GM08714 (cell line): ENCODE measurements at regions not wholly inside any gene's neighbourhood (a gene's known extent, or its start where the extent isn't known, plus 50 kb on each side); places are given as distances from the start of the nearest gene placed in this dataset.
"Not testable (repeated sequence)": the region's sequence is repeated elsewhere in the genome, so short reads cannot be mapped to it uniquely, and the experiment has no call there.

ENCODE experiments used
- H3K4me3 ChIP-seq: fragments of 200-500 bp; sonication (Bioruptor generic); 2 replicates; pipeline ENCODE4 v1.5.1; 2014; ENCODE audit warnings: mild to moderate bottlenecking, low read length, inconsistent platforms
- ZNF274 ChIP-seq: IDR thresholded peaks from 2 replicates; pipeline ENCODE4 v1.6.1; 2012; ENCODE audit warnings: mild to moderate bottlenecking, low read depth, low read length

GRCh38 chr11:135031205-135031989 lies 619.4 kb upstream of the B3GAT1 start:
- no peak for TF ChIP-seq ZNF274
- H3K4me3 ChIP-seq = no peak overlapping the region

DNA sequence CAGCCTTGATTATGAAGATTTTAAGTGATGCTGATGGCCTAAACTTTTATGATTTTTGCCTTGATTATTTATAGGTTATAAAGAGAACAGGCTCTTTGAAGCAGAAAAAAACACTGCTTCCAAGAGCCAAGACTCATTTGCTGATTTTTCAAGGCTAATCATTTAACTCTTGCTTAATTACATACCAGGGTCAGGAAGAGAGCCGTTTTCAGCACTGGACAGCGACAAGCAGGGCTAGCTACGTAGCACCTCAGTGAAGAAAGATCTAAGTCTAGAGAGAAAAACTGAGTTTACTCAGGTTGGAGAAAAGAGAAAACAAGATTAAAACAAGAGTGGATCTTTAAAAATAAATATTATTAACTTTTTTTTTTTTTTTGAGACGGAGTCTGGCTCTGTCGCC lies 615.4 kb upstream of the B3GAT1 start:
- H3K4me3 ChIP-seq = no peak overlapping the region
- no peak for TF ChIP-seq ZNF274

- no peak overlapping the region for H3K4me3 ChIP-seq
- TF ChIP-seq ZNF274 = no peak
Observed at GRCh38 chr11:135023499-135023898, 611.5 kb upstream of the B3GAT1 start.

DNA sequence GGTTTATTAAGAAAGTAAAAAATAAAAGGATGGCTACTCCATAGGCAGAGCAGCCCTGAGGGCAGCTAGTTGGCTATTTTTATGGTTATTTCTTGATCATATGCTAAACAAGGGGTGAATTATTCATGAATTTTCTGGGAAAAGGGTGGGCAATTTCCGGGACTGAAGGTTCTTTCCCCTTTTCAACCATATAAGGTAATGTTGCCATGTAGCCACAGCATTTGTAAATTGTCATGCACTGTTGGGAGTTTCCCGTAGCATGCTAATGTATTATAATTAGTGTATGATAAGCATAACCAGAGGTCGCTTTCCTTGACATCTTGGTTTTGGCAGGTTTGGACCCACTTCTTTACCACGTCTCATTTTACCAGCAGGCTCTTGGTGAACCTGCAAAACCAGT lies 610.4 kb upstream of the B3GAT1 start:
- no peak for TF ChIP-seq ZNF274
- H3K4me3 ChIP-seq = no peak overlapping the region

DNA sequence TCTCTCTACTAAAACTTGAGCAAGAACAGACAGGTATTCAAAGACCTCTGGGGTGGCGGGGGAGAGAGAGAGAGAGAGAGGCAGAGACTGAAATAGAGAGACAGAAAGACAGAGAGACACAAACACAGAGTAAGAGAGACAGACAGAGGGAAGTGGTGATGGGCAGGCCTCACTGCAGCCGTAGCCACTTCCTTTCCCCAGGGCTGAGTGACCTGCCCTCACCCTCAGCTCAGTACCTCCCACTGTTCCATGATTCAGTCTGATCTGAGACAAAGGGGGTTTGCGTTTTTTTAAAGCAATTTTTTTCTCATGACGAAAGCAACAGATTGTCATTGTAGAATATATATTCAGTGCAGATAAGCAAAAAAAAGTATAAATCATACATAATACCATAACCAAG lies 607.9 kb upstream of the B3GAT1 start:
- no peak for TF ChIP-seq ZNF274
- H3K4me3 ChIP-seq = no peak overlapping the region

GRCh38 chr11:135019343-135019871 lies 607.4 kb upstream of the B3GAT1 start:
- H3K4me3 ChIP-seq = no peak overlapping the region
- TF ChIP-seq ZNF274 = no peak

DNA sequence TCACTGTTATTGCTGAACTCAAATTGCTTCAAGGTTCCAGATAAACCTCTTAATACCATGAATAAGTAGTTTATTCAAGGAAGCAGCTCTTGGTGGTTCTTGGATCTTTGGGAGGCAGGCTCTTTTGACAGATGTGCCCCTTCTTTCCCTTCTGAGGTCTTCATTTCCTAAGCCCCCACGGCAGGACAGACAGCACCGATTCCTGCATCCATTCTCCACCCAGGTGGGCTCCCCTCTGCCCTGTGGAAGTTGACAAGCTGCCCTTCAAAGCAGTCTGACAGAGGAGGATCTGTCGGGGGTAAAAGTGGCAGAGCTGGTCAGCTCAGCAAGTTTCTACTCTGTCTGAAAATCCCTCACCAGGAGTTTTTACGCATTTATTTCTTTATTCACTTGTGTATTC lies 605.3 kb upstream of the B3GAT1 start:
- no peak for TF ChIP-seq ZNF274
- no peak overlapping the region for H3K4me3 ChIP-seq

- TF ChIP-seq ZNF274 = no peak
- no peak overlapping the region for H3K4me3 ChIP-seq
Observed at GRCh38 chr11:135015966-135016365, 603.9 kb upstream of the B3GAT1 start.

GRCh38 chr11:135011313-135011712 lies 599.3 kb upstream of the B3GAT1 start:
- not testable (repeated sequence) for H3K4me3 ChIP-seq

DNA sequence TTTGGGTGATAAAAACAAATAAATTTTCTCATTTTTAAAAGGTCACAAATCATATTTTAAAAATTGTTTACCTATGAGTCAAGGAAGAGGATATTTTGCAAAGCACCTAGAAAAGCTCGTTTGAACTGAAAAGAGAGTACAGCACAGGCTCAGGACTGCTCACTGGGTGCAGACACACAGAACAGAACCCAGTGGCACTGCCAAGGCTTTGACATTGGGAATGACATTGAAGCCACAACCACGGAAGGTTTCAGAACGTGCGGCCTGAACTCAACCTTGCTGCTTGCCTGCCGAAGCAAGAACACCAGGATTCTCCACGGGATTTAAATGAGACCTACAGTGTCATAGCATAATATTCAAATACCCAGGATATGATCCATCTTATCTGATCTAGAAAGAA lies 597.1 kb upstream of the B3GAT1 start:
- H3K4me3 ChIP-seq = no peak overlapping the region
- TF ChIP-seq ZNF274 = no peak

GRCh38 chr11:135008412-135008811 lies 596.4 kb upstream of the B3GAT1 start:
- TF ChIP-seq ZNF274 = no peak
- no peak overlapping the region for H3K4me3 ChIP-seq

- H3K4me3 ChIP-seq = no peak overlapping the region
- TF ChIP-seq ZNF274 = no peak
Observed at GRCh38 chr11:135008001-135008405, 596.0 kb upstream of the B3GAT1 start.

DNA sequence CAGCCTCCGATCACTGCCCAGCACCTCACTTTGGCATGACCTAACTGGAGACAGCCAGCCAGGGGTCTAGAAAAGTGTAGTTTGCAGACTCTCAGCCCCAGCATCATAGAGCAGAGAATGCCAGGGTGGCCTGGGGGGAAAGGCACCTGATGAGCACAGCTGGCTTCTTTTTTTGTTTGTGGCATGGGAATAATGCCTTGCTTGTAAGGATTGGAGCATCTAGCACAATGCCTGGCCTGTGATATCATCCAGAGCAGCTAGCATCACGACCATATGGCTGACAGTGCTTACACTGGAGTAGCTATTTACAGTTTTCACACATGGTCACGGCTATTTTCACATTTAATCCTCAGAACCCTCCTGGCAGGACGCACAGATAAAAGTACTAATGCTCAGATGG lies 594.8 kb upstream of the B3GAT1 start:
- TF ChIP-seq ZNF274 = no peak
- H3K4me3 ChIP-seq = no peak overlapping the region

- no peak overlapping the region for H3K4me3 ChIP-seq
- TF ChIP-seq ZNF274 = no peak
Observed at GRCh38 chr11:135004495-135004894, 592.5 kb upstream of the B3GAT1 start.

DNA sequence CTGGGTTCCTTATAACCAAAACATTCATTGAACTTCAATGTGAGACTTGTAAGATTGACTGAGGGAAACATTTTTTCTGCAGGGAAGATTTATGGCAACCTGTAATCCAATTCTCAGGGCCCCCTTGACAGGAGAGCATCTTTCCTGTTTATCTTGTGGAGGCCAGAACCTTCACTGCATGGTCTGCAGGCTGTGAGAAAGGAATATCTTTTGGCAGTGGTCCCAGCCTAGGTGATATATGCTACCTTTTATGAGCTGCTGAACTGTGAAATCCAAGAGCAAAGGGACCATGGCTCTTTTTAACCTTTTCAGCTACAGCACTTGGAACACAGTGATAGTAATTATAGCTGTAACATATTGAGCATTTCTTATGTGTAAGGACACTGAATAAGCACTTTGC lies 590.2 kb upstream of the B3GAT1 start:
- H3K4me3 ChIP-seq = no peak overlapping the region
- no peak for TF ChIP-seq ZNF274

GRCh38 chr11:135001581-135001980 lies 589.5 kb upstream of the B3GAT1 start:
- TF ChIP-seq ZNF274 = no peak
- H3K4me3 ChIP-seq = no peak overlapping the region

GRCh38 chr11:135001065-135001464 lies 589.0 kb upstream of the B3GAT1 start:
- H3K4me3 ChIP-seq = not testable (repeated sequence)
